SK-N-SH treated with all-trans-retinoic acid at 6 μM for 48 hours (cell line): ENCODE measurements at regions not wholly inside any gene's neighbourhood (a gene's known extent, or its start where the extent isn't known, plus 50 kb on each side); places are given as distances from the start of the nearest gene placed in this dataset.

Source experiments
- TOX ChIP-seq: fragments of 250-450 bp; sonication (Bioruptor Pico); IDR thresholded peaks from 2 replicates; pipeline ENCODE4 v1.8.0; 2021; ENCODE audit warnings: mild to moderate bottlenecking, moderate library complexity, borderline replicate concordance
- ZFP3 ChIP-seq: fragments of 250-450 bp; sonication (Bioruptor Pico); IDR thresholded peaks from 2 replicates; pipeline ENCODE4 v1.5.0; 2020; ENCODE audit warnings: mild to moderate bottlenecking, moderate library complexity

GRCh38 chr5:57341380-57341979 lies 141.1 kb downstream of the ACTBL2 start:
- TF ChIP-seq TOX (CRISPR knock-in tag) (no peak), ZFP3 (CRISPR knock-in tag) (no peak)
